ENCODE measurements at regions not wholly inside any gene's neighbourhood (a gene's known extent, or its start where the extent isn't known, plus 50 kb on each side); places are given as distances from the start of the nearest gene placed in this dataset.

GRCh38 chr3:71903112-71903495 lies 118.2 kb upstream of the PROK2 start:
- H3K4me3 ChIP-seq (ENCODE audit: low read depth, low read length) = no peak overlapping the region
- TF ChIP-seq, protein P1, sequence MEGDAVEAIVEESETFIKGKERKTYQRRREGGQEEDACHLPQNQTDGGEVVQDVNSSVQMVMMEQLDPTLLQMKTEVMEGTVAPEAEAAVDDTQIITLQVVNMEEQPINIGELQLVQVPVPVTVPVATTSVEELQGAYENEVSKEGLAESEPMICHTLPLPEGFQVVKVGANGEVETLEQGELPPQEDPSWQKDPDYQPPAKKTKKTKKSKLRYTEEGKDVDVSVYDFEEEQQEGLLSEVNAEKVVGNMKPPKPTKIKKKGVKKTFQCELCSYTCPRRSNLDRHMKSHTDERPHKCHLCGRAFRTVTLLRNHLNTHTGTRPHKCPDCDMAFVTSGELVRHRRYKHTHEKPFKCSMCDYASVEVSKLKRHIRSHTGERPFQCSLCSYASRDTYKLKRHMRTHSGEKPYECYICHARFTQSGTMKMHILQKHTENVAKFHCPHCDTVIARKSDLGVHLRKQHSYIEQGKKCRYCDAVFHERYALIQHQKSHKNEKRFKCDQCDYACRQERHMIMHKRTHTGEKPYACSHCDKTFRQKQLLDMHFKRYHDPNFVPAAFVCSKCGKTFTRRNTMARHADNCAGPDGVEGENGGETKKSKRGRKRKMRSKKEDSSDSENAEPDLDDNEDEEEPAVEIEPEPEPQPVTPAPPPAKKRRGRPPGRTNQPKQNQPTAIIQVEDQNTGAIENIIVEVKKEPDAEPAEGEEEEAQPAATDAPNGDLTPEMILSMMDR (conservative IDR thresholded peaks at IDR 0.05; ENCODE audit: low read depth, low read length) = no peak
- DNase-seq (ENCODE audit: low read depth) = no peak

DNA sequence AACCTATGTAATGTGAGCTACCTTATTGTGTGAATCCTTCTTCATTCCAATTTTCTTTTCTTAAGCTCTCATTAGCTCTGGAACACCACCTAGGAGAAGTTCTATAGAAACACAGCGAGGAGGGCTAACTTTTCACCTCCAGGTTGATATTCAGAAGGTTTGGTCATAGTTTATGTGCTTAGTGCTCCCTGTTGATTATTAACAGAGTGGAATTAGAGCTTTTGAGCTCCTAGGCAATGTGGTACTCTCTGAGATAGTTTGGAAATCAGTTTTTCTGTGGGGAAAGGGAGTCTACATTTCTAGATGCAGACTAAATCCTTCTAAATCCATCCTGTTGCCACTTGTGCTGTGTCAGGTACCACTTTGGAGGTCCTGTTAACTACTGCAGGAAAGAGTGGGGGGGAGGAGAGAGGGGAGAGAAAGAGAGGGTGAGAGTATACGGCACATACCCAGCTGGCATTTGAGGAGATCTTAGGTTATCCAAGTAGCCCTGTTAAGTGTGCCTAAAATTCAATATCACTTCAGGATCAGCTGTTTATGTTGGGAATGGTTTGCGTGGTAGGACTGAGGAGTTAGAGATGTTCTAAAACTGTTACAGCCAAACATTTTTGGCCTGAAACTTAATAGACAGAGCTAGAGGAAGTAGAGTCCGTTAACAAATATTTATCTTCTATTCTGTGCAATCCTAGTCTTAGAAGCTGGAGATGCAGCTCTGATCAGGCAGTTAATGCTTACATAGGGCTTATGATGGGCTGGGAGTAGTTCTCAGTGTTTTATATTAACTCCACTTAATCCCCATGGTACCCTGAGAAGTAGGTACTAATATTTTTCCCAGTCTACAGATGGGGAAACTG lies 117.5 kb upstream of the PROK2 start:
- H3K4me3 ChIP-seq (ENCODE audit: low read depth, low read length) = no peak overlapping the region
- no peak for DNase-seq (ENCODE audit: low read depth)
- TF ChIP-seq, protein P1 (conservative IDR thresholded peaks at IDR 0.05; ENCODE audit: low read depth, low read length) = no peak

DNA sequence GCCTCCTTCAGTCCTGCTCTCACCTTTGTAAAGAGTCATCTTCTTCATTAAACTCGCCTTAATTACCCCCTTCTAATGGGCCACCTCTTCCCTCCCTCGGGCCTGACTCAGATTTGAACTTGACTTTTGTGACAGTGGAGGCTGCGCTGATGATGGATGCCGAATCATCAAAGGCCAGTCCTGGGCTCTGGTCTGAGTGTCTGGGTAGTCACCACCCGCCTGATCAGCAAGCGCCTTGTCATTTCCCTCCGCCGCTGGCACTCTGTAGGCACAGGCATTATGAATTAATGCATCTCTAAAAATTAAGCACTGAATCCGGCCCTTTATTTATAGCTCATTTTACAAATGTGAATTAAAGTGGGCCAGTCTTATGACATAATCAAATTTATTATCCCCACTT lies 116.7 kb upstream of the PROK2 start:
- TF ChIP-seq, protein P1 (conservative IDR thresholded peaks at IDR 0.05; ENCODE audit: low read depth, low read length) = no peak
- no peak overlapping the region for H3K4me3 ChIP-seq (ENCODE audit: low read depth, low read length)
- DNase-seq (ENCODE audit: low read depth) = no peak

- TF ChIP-seq, protein P1 (conservative IDR thresholded peaks at IDR 0.05; ENCODE audit: low read depth, low read length) = no peak
- H3K4me3 ChIP-seq (ENCODE audit: low read depth, low read length) = no peak overlapping the region
These were observed 115.1 kb upstream of the PROK2 start for GRCh38 chr3:71900057-71900456.

GRCh38 chr3:71896751-71897150 lies 111.8 kb upstream of the PROK2 start:
- TF ChIP-seq, protein P1 (conservative IDR thresholded peaks at IDR 0.05; ENCODE audit: low read depth, low read length) = no peak
- DNase-seq (ENCODE audit: low read depth) = no peak
- H3K4me3 ChIP-seq (ENCODE audit: low read depth, low read length) = no peak overlapping the region

More at GRCh38 chr3:71900057-71900456, 115.1 kb upstream of the PROK2 start:
- no peak for DNase-seq (ENCODE audit: low read depth)

DNA sequence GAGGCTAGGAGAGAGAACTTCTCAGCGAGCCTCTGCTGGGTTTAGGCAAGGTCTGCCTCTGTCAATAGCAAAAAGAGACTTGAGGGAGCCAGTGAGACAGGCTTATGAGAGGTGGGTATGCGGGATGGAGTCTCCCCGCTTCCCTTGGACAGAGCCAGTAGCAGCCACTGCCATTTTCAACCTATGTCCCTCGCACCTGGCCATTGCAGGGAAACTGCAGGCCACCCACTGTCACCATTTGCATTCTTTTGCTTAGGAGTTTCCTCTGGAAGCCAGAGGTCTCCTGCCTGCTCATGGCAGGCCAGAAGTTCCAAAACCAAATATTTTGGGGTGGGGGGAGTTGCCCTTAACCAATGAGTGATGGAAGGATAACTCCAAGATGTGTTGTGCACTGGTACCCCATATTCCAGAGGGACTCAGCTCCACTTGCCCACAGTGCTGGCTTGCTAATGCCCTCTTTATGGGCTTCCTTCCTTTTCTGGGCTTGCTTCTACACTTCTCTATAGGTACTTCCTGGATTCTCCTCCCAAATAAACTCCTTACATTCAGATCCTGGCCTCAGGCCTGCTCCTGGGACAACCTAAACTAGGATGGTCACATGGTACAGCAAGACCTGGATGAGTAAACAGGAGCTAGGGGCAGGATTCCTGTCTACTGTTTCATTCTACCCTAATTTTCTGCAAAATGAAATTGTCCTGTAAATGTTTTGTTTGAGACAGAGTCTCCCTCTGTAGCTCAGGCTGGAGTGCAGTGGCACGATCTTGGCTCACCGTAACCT lies 108.9 kb upstream of the PROK2 start:
- H3K4me3 ChIP-seq (ENCODE audit: low read depth, low read length) = no peak overlapping the region
- TF ChIP-seq, protein P1 (conservative IDR thresholded peaks at IDR 0.05; ENCODE audit: low read depth, low read length) = no peak
- DNase-seq (ENCODE audit: low read depth) = no peak
